ENCODE measurements at regions not wholly inside any gene's neighbourhood (a gene's known extent, or its start where the extent isn't known, plus 50 kb on each side); places are given as distances from the start of the nearest gene placed in this dataset.

- Mint-ChIP-seq H3K27me3 (no peaks in the 10 kb centered on the region), H3K4me3 (no peak overlapping the region), H3K4me1 (ENCODE audit: low read depth) (no peaks in the 10 kb centered on the region), H3K27ac (no peak overlapping the region), H3K9me3 (no peaks in the 10 kb centered on the region), H3K36me3 (ENCODE audit: low read depth) (no peaks in the 10 kb centered on the region)
- intact Hi-C loops (cut with micrococcal nuclease), result no loop called here
These were observed 663.7 kb upstream of the B3GAT1 start for GRCh38 chr11:135075740-135076139.

- Mint-ChIP-seq H3K27ac (no peak overlapping the region), H3K4me3 (no peak overlapping the region), H3K4me1 (ENCODE audit: low read depth) (no peaks in the 10 kb centered on the region), H3K9me3 (no peaks in the 10 kb centered on the region), H3K36me3 (ENCODE audit: low read depth) (no peaks in the 10 kb centered on the region), H3K27me3 (no peaks in the 10 kb centered on the region)
- intact Hi-C loops (cut with micrococcal nuclease), result no loop called here
These were observed 662.5 kb upstream of the B3GAT1 start for GRCh38 chr11:135074397-135074998.

DNA sequence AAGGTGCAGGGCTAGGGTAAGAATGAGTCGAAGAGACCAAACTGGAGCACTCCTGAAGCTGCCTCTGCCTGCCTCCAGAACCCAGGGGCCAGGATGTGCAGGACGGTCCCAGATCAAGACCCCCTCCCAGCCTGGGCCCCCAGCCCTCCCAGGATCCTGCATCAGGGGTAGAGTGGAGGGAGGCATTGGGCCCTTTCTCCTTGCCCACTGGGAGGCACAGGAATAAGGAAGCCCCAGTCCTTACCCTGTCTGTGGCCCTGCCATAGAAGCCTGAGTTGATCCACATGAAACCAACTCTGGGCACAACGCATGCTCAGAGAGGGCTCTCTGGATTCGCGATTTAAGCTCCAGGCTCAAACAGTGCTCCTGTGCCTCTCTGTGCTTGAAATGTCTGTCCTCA is 661.8 kb upstream of the B3GAT1 start:
- H3K4me1 Mint-ChIP-seq (ENCODE audit: low read depth), result no peaks in the 10 kb centered on the region
- H3K27ac Mint-ChIP-seq, result no peak overlapping the region
- no peaks in the 10 kb centered on the region for H3K27me3 Mint-ChIP-seq
- intact Hi-C loops (cut with micrococcal nuclease), result no loop called here
- no peak overlapping the region for H3K4me3 Mint-ChIP-seq
- no peaks in the 10 kb centered on the region for H3K36me3 Mint-ChIP-seq (ENCODE audit: low read depth)
- H3K9me3 Mint-ChIP-seq, result no peaks in the 10 kb centered on the region

DNA sequence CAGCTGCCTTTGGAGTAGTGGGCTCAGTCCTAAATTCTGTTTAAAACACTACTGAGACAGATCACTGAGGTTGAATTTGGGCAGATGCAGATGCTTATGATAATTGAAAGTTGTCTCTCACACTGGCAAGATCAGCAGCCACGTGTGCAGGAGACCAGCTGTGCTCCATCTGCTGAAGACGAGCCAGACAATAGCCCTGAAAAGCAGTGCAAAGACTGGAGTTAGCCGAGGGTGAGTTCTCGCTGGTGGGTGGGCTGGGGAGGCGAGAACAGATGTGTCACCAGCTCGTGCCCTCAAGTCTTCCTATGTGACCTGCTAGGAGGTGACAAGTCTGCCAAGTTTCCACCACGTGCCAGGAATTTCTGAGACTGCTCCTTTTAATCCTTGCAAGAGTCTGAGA is 661.3 kb upstream of the B3GAT1 start:
- intact Hi-C loops (cut with micrococcal nuclease), result no loop called here
- H3K27me3 Mint-ChIP-seq, result no peaks in the 10 kb centered on the region
- no peak overlapping the region for H3K27ac Mint-ChIP-seq
- no peaks in the 10 kb centered on the region for H3K9me3 Mint-ChIP-seq
- H3K36me3 Mint-ChIP-seq (ENCODE audit: low read depth), result no peaks in the 10 kb centered on the region
- H3K4me3 Mint-ChIP-seq, result no peak overlapping the region
- no peaks in the 10 kb centered on the region for H3K4me1 Mint-ChIP-seq (ENCODE audit: low read depth)

DNA sequence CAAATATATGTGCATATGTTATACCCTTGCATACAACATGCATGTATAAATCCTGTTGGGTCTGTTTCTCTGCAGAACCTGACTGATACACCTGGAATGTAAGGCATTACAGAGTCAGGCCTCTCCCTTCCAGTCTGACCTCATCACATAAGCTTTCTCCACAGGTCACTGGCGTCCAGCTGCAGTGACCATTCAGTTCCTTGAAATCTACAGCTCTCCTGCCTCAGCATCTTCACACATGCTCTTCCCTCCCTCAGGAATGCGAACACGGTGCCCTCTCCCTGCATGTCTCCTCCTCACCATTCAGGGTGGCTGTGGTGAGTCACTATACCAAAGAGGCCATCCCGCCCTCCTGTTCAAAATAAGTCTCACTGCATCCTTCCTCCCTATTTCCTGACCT is 657.8 kb upstream of the B3GAT1 start:
- Mint-ChIP-seq H3K36me3 (ENCODE audit: low read depth) (no peaks in the 10 kb centered on the region), H3K27me3 (no peaks in the 10 kb centered on the region), H3K9me3 (no peaks in the 10 kb centered on the region), H3K4me1 (ENCODE audit: low read depth) (no peaks in the 10 kb centered on the region), H3K4me3 (no peak overlapping the region), H3K27ac (no peak overlapping the region)
- intact Hi-C loops (cut with micrococcal nuclease), result no loop called here

DNA sequence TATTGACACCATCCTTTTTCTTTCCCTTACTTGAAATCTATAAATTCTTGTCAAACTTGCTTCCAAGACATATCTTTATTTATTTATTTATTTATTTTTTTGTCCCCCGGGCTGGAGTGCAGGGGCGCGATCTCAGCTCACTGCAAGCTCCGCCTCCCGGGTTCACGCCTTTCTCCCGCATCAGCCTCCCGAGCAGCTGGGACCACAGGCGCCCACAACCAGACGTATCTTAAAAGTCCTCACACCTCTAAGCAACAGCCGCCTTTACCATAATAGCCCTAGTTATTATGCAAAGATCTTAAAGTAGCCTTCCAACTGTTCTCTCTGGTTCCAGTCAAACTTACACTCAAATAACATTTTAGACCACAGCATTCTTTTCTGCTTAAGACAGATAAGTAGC is 657.0 kb upstream of the B3GAT1 start:
- H3K4me1 Mint-ChIP-seq (ENCODE audit: low read depth), result no peaks in the 10 kb centered on the region
- no peak overlapping the region for H3K27ac Mint-ChIP-seq
- H3K36me3 Mint-ChIP-seq (ENCODE audit: low read depth), result no peaks in the 10 kb centered on the region
- H3K4me3 Mint-ChIP-seq, result no peak overlapping the region
- H3K9me3 Mint-ChIP-seq, result no peaks in the 10 kb centered on the region
- intact Hi-C loops (cut with micrococcal nuclease), result no loop called here
- no peaks in the 10 kb centered on the region for H3K27me3 Mint-ChIP-seq

- no peak overlapping the region for H3K4me3 Mint-ChIP-seq
- H3K36me3 Mint-ChIP-seq (ENCODE audit: low read depth), result no peaks in the 10 kb centered on the region
- no peaks in the 10 kb centered on the region for H3K27me3 Mint-ChIP-seq
- H3K4me1 Mint-ChIP-seq (ENCODE audit: low read depth), result no peaks in the 10 kb centered on the region
- peaks cover 34% of the 10 kb centered on the region for H3K9me3 Mint-ChIP-seq
- H3K27ac Mint-ChIP-seq, result no peak overlapping the region
- intact Hi-C loops (cut with micrococcal nuclease), result no loop called here
These were observed 651.0 kb upstream of the B3GAT1 start for GRCh38 chr11:135062994-135063393.

- H3K27me3 Mint-ChIP-seq, result no peaks in the 10 kb centered on the region
- H3K27ac Mint-ChIP-seq, result no peak overlapping the region
- no peaks in the 10 kb centered on the region for H3K36me3 Mint-ChIP-seq (ENCODE audit: low read depth)
- H3K9me3 Mint-ChIP-seq, result peaks cover 34% of the 10 kb centered on the region
- H3K4me1 Mint-ChIP-seq (ENCODE audit: low read depth), result no peaks in the 10 kb centered on the region
- H3K4me3 Mint-ChIP-seq, result no peak overlapping the region
- intact Hi-C loops (cut with micrococcal nuclease), result no loop called here
These were observed 649.1 kb upstream of the B3GAT1 start for GRCh38 chr11:135061166-135061565.

DNA sequence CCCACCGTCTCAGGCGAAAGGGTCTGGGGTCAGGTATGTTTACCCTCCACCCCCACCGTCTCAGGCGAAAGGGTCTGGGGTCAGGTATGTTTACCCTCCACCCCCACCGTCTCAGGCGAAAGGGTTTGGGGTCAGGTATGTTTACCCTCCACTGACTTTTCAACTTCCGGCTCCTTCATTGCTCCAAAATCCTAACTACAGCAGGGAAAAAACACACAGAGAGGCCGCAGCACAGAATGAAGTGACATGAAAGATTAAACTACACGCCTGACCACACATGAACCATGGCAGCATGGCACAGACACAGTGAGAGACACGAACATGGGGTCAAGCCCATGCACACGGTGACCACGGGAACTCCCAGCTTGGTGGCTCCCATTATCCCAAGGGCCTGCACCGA is 634.9 kb upstream of the B3GAT1 start:
- intact Hi-C loops (cut with micrococcal nuclease), result no loop called here
- Mint-ChIP-seq H3K27me3 (no peaks in the 10 kb centered on the region), H3K4me1 (ENCODE audit: low read depth) (no peaks in the 10 kb centered on the region), H3K27ac (no peak overlapping the region), H3K9me3 (no peaks in the 10 kb centered on the region), H3K4me3 (no peak overlapping the region), H3K36me3 (ENCODE audit: low read depth) (no peaks in the 10 kb centered on the region)

DNA sequence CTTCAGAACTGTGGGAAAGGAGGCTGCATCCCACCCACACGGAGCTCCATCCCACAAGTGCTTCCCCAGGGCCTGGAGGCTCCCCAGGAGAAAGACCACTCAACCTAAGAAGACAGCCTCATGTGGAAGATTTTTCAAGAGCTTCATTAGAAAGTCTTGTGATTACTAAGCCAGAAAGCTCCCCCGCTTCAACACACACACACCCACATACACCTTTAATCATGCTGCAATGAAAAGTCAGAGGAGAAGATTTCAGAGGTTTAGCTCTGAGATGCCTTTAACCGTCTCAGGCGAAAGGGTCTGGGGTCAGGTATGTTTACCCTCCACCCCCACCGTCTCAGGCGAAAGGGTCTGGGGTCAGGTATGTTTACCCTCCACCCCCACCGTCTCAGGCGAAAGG is 634.5 kb upstream of the B3GAT1 start:
- intact Hi-C loops (cut with micrococcal nuclease), result no loop called here
- H3K4me1 Mint-ChIP-seq (ENCODE audit: low read depth), result no peaks in the 10 kb centered on the region
- H3K27ac Mint-ChIP-seq, result no peak overlapping the region

DNA sequence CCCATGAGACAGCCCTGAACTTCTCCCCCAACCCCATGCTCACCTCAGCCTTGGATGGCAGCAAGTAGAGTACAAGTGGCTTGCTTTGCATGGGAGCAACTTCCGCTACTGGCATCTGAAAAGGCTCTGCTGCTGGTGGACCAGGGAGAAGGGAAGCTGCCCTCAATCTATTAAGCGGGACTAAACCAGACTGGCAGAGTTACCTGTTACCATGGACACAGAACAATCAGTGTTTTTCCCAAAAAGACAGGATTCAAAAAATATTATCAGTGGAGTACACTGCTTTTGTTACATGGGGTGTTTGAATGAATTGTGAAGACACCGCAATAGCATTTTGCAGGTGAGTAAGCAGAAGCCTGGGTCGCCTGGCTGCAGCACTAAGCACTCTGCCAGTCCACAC is 631.4 kb upstream of the B3GAT1 start:
- intact Hi-C loops (cut with micrococcal nuclease), result no loop called here
- no peaks in the 10 kb centered on the region for H3K4me1 Mint-ChIP-seq (ENCODE audit: low read depth)
- no peaks in the 10 kb centered on the region for H3K27me3 Mint-ChIP-seq
- no peaks in the 10 kb centered on the region for H3K36me3 Mint-ChIP-seq (ENCODE audit: low read depth)
- H3K27ac Mint-ChIP-seq, result no peak overlapping the region
- H3K4me3 Mint-ChIP-seq, result no peak overlapping the region
- H3K9me3 Mint-ChIP-seq, result no peaks in the 10 kb centered on the region

More for the DNA sequence above, 634.5 kb upstream of the B3GAT1 start:
- no peak overlapping the region for H3K4me3 Mint-ChIP-seq
- no peaks in the 10 kb centered on the region for H3K27me3 Mint-ChIP-seq
- no peaks in the 10 kb centered on the region for H3K36me3 Mint-ChIP-seq (ENCODE audit: low read depth)
- no peaks in the 10 kb centered on the region for H3K9me3 Mint-ChIP-seq

GRCh38 chr11:135037828-135038227 is 625.8 kb upstream of the B3GAT1 start:
- Mint-ChIP-seq H3K27me3 (no peaks in the 10 kb centered on the region), H3K9me3 (no peaks in the 10 kb centered on the region), H3K36me3 (ENCODE audit: low read depth) (no peaks in the 10 kb centered on the region), H3K27ac (no peak overlapping the region), H3K4me1 (ENCODE audit: low read depth) (no peaks in the 10 kb centered on the region), H3K4me3 (no peak overlapping the region)
- intact Hi-C loops (cut with micrococcal nuclease), result no loop called here

DNA sequence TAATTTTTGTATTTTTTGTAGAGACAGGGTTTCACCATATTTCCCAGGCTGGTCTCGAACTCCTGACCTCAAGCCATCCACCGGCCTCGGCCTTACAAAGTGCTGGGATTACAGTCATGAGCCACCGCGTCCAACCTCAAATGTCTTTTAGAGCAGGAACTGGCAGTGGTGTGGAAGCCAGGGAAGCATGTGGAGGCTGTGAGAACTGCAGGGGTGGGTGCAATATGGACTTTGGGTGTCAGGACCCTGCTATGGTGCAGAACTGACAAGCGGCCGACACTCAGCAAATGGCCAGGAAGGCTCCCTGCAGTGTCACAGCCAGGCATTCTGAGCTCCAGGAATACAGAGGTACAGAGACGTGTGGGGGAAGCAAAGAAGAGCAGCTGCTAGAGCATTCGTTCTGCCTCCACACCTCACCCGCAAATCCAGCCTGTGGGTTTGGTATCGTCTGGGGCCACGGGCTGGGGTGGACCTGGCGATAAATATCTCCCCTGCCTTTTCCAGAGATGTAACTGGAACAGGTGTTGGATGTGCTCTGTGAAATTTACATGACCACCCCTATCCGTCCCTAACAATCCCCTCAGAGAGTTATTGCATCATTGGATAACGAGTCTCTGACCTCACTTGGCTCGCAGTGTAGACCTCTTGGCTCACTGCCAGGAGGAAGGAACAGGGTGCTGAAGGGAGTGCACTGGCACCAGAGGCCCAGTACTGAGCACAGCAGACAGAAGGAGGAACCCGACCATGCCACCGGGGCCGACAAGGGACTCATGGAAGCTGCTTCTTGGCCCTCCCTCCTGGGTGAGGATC is 624.7 kb upstream of the B3GAT1 start:
- Mint-ChIP-seq H3K4me3 (no peak overlapping the region), H3K9me3 (no peaks in the 10 kb centered on the region), H3K27ac (no peak overlapping the region), H3K27me3 (no peaks in the 10 kb centered on the region), H3K4me1 (ENCODE audit: low read depth) (no peaks in the 10 kb centered on the region), H3K36me3 (ENCODE audit: low read depth) (no peaks in the 10 kb centered on the region)
- intact Hi-C loops (cut with micrococcal nuclease), result no loop called here

DNA sequence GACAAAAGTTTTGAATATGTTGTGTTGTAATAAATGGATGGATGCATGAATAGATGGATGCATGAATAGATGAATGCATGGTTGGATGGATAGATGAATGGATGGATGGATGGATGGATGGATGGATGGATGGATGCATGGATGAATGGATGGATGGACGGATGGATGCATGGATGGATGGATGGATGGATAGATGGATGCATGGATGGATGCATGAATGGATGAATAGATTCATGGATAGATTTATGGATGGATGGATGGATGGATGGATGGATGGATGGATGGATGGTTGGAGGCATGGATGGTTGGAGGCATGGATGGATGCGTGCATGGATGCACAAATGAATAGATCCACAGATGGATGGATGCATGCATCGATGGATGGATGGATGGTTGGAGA is 623.2 kb upstream of the B3GAT1 start:
- H3K4me1 Mint-ChIP-seq (ENCODE audit: low read depth), result peaks cover 7% of the 10 kb centered on the region
- no peaks in the 10 kb centered on the region for H3K27me3 Mint-ChIP-seq
- H3K4me3 Mint-ChIP-seq, result no peak overlapping the region
- intact Hi-C loops (cut with micrococcal nuclease), result no loop called here
- H3K36me3 Mint-ChIP-seq (ENCODE audit: low read depth), result no peaks in the 10 kb centered on the region
- H3K27ac Mint-ChIP-seq, result no peak overlapping the region
- peaks cover 2% of the 10 kb centered on the region for H3K9me3 Mint-ChIP-seq

GRCh38 chr11:135033540-135033939 is 621.5 kb upstream of the B3GAT1 start:
- intact Hi-C loops (cut with micrococcal nuclease), result no loop called here
- H3K36me3 Mint-ChIP-seq (ENCODE audit: low read depth), result no peaks in the 10 kb centered on the region
- H3K27ac Mint-ChIP-seq, result no peak overlapping the region
- no peak overlapping the region for H3K4me3 Mint-ChIP-seq
- peaks cover 7% of the 10 kb centered on the region for H3K4me1 Mint-ChIP-seq (ENCODE audit: low read depth)
- H3K9me3 Mint-ChIP-seq, result peaks cover 6% of the 10 kb centered on the region
- H3K27me3 Mint-ChIP-seq, result no peaks in the 10 kb centered on the region

Measured in dendritic cell treated with granulocyte-macrophage colony-stimulating factor and Interleukin-4, amounts not matched to agents 40 ng/mL and 50 ng/mL, for 4 days (primary cell).